Prostate gland (tissue), 2 donors: ENCODE measurements at regions not wholly inside any gene's neighbourhood (a gene's known extent, or its start where the extent isn't known, plus 50 kb on each side); places are given as distances from the start of the nearest gene placed in this dataset.

Source experiments
- DNase-seq: peaks from one replicate; pipeline ENCODE4 v3.0.0-alpha.2; 2019; ENCODE audit warnings: low spot score
- H3K27ac ChIP-seq, 2 donors: fragments of 200-600 bp; sonication (generic); 2 replicates each; pipeline ENCODE4 v1.5.1; 2017 to 2019
- H3K27me3 ChIP-seq: fragments of 200-600 bp; sonication (generic); replicated peaks from 2 replicates; pipeline ENCODE4 v1.5.1; 2019; ENCODE audit not compliant: insufficient read depth
- H3K36me3 ChIP-seq, 2 donors: fragments of 200-600 bp; sonication (generic); 1 replicate in 1 of 2; 2 replicates in 1 of 2; pipeline versions ENCODE4 v1.5.1 to v1.8.1; 2017 to 2019
- H3K4me1 ChIP-seq: fragments of 200-600 bp; sonication (generic); replicated peaks from 2 replicates; pipeline ENCODE4 v1.5.1; 2019
- H3K4me3 ChIP-seq, 2 donors: fragments of 200-600 bp; sonication (generic); 2 replicates each; pipeline ENCODE4 v1.5.1; 2017 to 2019
- H3K9me3 ChIP-seq: fragments of 200-600 bp; sonication (generic); 2 replicates; pipeline ENCODE4 v1.5.1; 2017
- POLR2A ChIP-seq: fragments of 450-650 bp; IDR thresholded peaks from one replicate; pipeline ENCODE4 v1.6.1; 2016; ENCODE audit warnings: antibody characterized with exemption, mild to moderate bottlenecking
- POLR2AphosphoS5 ChIP-seq: sonication (generic); formaldehyde crosslinking; IDR thresholded peaks from one replicate; pipeline ENCODE4 v1.6.1; 2017; ENCODE audit warnings: antibody characterized with exemption
- WGBS: methylation state at CpG from one replicate; pipeline ENCODE4 v1.1.5; 2018; 5-methylcytosine and 5-hydroxymethylcytosine counted together
- intact Hi-C: fragments of 100-400 bp; cut with DNase I; formaldehyde crosslinking; loops from one replicate; pipeline ENCODE4 v1.14.2; 2022
- TF ChIP-seq, protein P1 (sequence below), 4 experiments: fragments of 200-600 bp in 2 of 4; fragments of 450-650 bp in 2 of 4; sonication (generic) in 2 of 4; IDR thresholded peaks; 1 replicate in 3 of 4; 2 replicates in 1 of 4; pipeline ENCODE4 v1.5.1; 2016 to 2019; ENCODE audit warnings: antibody characterized with exemption in 4 of 4, mild to moderate bottlenecking in 2 of 4, moderate library complexity in 2 of 4

DNA sequence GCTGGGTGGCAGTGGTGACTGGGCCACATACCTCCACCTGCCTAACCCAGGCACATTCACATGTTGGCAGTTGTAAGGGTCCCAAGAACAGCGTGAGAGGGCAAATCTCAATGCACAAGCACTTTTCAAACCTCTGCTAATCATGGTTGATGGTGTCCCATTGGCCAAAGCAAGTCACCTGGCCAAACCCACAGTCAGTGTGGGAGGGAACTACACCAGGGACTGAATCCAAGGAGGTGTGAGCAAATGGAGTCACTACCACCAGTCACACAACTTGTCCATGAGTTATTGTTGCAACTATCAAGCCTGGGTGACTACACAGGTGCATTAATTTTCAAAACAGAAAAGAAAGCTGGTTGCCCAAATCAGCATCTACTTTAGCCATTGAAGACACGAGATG is 260.1 kb downstream of the BCOR start:
- DNase-seq, result no peak
- no peaks in the 10 kb centered on the region for H3K4me1 ChIP-seq
- no peaks in the 10 kb centered on the region for H3K27me3 ChIP-seq
- no peak overlapping the region for H3K27ac ChIP-seq
- no peak overlapping the region for H3K4me3 ChIP-seq
- intact Hi-C loops, result no loop called here
- no peaks in the 10 kb centered on the region for H3K9me3 ChIP-seq
- no peaks in the 10 kb centered on the region for H3K36me3 ChIP-seq
- WGBS, result 100% methylated on average over 1 of the region's 2 CpGs
- no peak for TF ChIP-seq POLR2AphosphoS5
- TF ChIP-seq, protein P1, sequence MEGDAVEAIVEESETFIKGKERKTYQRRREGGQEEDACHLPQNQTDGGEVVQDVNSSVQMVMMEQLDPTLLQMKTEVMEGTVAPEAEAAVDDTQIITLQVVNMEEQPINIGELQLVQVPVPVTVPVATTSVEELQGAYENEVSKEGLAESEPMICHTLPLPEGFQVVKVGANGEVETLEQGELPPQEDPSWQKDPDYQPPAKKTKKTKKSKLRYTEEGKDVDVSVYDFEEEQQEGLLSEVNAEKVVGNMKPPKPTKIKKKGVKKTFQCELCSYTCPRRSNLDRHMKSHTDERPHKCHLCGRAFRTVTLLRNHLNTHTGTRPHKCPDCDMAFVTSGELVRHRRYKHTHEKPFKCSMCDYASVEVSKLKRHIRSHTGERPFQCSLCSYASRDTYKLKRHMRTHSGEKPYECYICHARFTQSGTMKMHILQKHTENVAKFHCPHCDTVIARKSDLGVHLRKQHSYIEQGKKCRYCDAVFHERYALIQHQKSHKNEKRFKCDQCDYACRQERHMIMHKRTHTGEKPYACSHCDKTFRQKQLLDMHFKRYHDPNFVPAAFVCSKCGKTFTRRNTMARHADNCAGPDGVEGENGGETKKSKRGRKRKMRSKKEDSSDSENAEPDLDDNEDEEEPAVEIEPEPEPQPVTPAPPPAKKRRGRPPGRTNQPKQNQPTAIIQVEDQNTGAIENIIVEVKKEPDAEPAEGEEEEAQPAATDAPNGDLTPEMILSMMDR (IDR thresholded peaks at IDR 0.05), result no peak
- no peak for TF ChIP-seq POLR2A

DNA sequence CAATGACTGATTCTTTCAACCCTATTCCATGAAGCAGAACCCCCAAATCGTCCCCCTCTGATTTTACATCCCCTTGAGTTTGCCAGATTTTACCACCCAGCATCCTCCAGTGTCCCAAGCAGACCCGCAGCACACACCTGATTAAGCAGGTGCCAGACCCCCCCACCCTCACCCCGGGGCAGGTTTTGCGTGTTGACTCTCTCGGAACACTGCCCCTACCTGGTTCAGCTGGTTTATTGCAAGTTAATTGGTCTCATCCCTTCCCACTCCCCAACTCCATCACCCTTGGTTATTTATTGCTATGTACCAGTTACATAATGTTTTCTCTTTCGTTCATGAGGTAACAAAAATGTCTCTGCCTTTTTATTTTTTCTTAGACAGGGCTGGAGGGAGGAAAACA is 258.4 kb downstream of the BCOR start:
- H3K4me1 ChIP-seq, result no peaks in the 10 kb centered on the region
- intact Hi-C loops, result no loop called here
- TF ChIP-seq, protein P1 (IDR thresholded peaks at IDR 0.05), result no peak
- TF ChIP-seq POLR2AphosphoS5 (no peak), POLR2A (no peak)
- no peaks in the 10 kb centered on the region for H3K27me3 ChIP-seq
- H3K9me3 ChIP-seq, result no peaks in the 10 kb centered on the region
- H3K4me3 ChIP-seq, result no peak overlapping the region
- no peak for DNase-seq
- H3K27ac ChIP-seq, result no peak overlapping the region
- no peaks in the 10 kb centered on the region for H3K36me3 ChIP-seq
- 74% methylated on average over 6 of the region's 6 CpGs for WGBS

DNA sequence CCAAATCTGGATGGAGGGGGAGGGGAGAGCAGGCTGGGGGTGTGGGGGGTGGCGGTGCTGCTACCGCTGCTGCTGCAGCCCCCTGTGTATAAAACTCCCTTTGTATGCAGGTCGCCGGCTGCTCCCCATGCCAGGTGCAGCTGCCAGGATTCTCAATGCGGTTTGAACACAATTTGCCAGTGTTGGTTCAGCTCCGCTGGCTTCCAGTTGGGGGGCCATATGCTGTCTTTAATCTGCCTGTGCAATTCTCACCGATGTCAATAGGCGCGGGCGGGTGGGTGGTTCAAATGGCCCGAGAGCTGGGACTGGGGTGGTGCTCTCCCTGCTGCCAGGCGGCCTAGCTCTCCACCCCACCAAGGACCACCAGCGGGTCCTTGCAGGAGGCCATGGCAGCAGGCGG is 257.6 kb downstream of the BCOR start:
- Histone ChIP-seq H3K36me3 (no peaks in the 10 kb centered on the region), H3K27ac (no peak overlapping the region), H3K4me3 (no peak overlapping the region), H3K9me3 (no peaks in the 10 kb centered on the region), H3K27me3 (no peaks in the 10 kb centered on the region), H3K4me1 (no peaks in the 10 kb centered on the region)
- TF ChIP-seq, protein P1 (IDR thresholded peaks at IDR 0.05), result no peak
- 80% methylated on average over 2 of the region's 14 CpGs for WGBS
- intact Hi-C loops, result no loop called here
- DNase-seq, result no peak

DNA sequence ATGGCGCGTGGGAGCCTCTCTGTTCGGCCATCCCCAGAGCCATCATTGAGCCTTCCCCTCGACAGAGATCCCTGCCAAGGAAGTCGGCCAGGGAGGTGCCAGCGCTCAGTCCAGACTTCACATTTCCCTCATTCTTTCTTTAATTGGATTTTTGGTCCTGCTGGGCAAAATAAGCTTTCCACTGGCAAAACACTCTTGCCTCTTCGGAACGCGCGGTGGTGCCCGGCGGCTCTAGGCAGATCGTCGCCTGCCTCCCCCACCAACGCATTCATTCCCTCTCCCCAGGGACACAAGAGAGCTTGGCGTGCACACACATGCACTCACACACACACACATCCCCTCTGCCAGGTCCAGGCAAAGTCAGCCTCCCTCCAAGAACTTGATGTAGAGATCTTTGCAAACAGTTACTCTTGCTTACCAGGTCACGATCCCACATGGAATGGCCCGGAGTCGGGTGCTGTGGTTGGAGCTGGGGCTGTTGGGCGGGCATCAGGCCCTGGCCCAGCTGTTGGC is 257.1 kb downstream of the BCOR start:
- no peak overlapping the region for H3K4me3 ChIP-seq
- no peak for DNase-seq
- H3K27me3 ChIP-seq, result no peaks in the 10 kb centered on the region
- TF ChIP-seq POLR2AphosphoS5, result no peak
- TF ChIP-seq, protein P1 (IDR thresholded peaks at IDR 0.05), result no peak
- TF ChIP-seq POLR2A, result no peak
- H3K36me3 ChIP-seq, result no peaks in the 10 kb centered on the region
- H3K4me1 ChIP-seq, result no peaks in the 10 kb centered on the region
- intact Hi-C loops, result no loop called here
- 75% methylated on average over 15 of the region's 20 CpGs for WGBS
- no peak overlapping the region for H3K27ac ChIP-seq
- no peaks in the 10 kb centered on the region for H3K9me3 ChIP-seq

DNA sequence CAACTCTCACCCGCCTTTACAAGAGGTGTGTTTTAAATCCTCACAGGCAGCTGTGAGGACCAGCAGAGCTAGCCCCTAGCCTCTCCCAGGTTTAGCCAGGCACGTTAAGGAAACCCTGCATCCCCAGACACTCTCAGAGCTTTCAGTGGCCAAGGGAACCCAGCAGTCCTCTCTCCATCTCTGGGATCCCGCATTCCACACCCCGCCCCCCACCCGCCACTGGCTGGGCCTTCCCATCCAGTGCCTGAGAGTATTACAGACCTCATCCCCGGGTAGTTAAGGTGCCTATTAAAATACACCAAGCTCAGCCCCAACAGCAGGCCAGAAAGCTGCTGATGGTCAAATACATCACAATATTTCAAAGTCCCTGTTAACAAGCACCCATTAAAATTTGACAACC is 256.2 kb downstream of the BCOR start:
- no peaks in the 10 kb centered on the region for H3K4me1 ChIP-seq
- TF ChIP-seq POLR2AphosphoS5 (no peak), POLR2A (no peak)
- TF ChIP-seq, protein P1 (IDR thresholded peaks at IDR 0.05), result no peak
- no peaks in the 10 kb centered on the region for H3K27me3 ChIP-seq
- no peaks in the 10 kb centered on the region for H3K9me3 ChIP-seq
- intact Hi-C loops, result no loop called here
- H3K27ac ChIP-seq, result no peak overlapping the region
- no peak overlapping the region for H3K4me3 ChIP-seq
- WGBS, result 80% methylated on average over 6 of the region's 6 CpGs
- H3K36me3 ChIP-seq, result no peaks in the 10 kb centered on the region
- DNase-seq, result no peak
